Urinary bladder (tissue), 3 donors: ENCODE measurements at regions not wholly inside any gene's neighbourhood (a gene's known extent, or its start where the extent isn't known, plus 50 kb on each side); places are given as distances from the start of the nearest gene placed in this dataset.

Experiments used
- DNase-seq: peaks from one replicate; pipeline ENCODE4 v3.0.0-alpha.2; 2015; ENCODE audit errors: extremely low spot score
- H3K27ac ChIP-seq: one replicate; pipeline ENCODE4 v1.5.1; 2013; ENCODE audit warnings: low read depth, mild to moderate bottlenecking, moderate library complexity
- H3K36me3 ChIP-seq: one replicate; pipeline ENCODE4 v1.6.1; 2013; ENCODE audit warnings: mild to moderate bottlenecking, moderate library complexity; ENCODE audit not compliant: insufficient read depth
- H3K4me1 ChIP-seq: one replicate; pipeline ENCODE4 v1.6.1; 2013; ENCODE audit warnings: mild to moderate bottlenecking, moderate library complexity; ENCODE audit not compliant: insufficient read depth
- H3K4me3 ChIP-seq: one replicate; pipeline ENCODE4 v1.5.1; 2013; ENCODE audit warnings: low read depth, low read length
- WGBS: extraction: QIAGEN DNeasy Blood & Tissue Kit; methylation state at CpG from one replicate; pipeline ENCODE4 v1.1.7; 2013; 5-methylcytosine and 5-hydroxymethylcytosine counted together
- donor health status: healthy with polysubstance abuse.
- donor health status: healthy.

GRCh38 chr14:97486601-97487120 lies 689.5 kb downstream of the VRK1 start:
- WGBS, result 86% methylated on average over 13 of the region's 13 CpGs
- no peak for DNase-seq

GRCh38 chr14:97489750-97490149 lies 692.6 kb downstream of the VRK1 start:
- no peaks in the 10 kb centered on the region for H3K36me3 ChIP-seq
- H3K4me3 ChIP-seq, result no peak overlapping the region
- no peaks in the 10 kb centered on the region for H3K4me1 ChIP-seq
- 75% methylated on average over 10 of the region's 10 CpGs for WGBS
- no peak for DNase-seq
- no peak overlapping the region for H3K27ac ChIP-seq

More at GRCh38 chr14:97486601-97487120, 689.5 kb downstream of the VRK1 start:
- Histone ChIP-seq H3K27ac (no peak overlapping the region), H3K4me3 (no peak overlapping the region), H3K4me1 (no peaks in the 10 kb centered on the region), H3K36me3 (no peaks in the 10 kb centered on the region)

- H3K4me3 ChIP-seq, result no peak overlapping the region
- H3K4me1 ChIP-seq, result no peaks in the 10 kb centered on the region
- H3K27ac ChIP-seq, result no peak overlapping the region
- H3K36me3 ChIP-seq, result no peaks in the 10 kb centered on the region
- no peak for DNase-seq
- WGBS, result 81% methylated on average over 10 of the region's 10 CpGs
Measured at GRCh38 chr14:97490521-97491070, 693.4 kb downstream of the VRK1 start.

GRCh38 chr14:97491697-97492096 lies 694.5 kb downstream of the VRK1 start:
- no peak for DNase-seq
- Histone ChIP-seq H3K4me1 (no peaks in the 10 kb centered on the region), H3K27ac (no peak overlapping the region), H3K36me3 (no peaks in the 10 kb centered on the region), H3K4me3 (no peak overlapping the region)
- 67% methylated on average over 5 of the region's 5 CpGs for WGBS

- Histone ChIP-seq H3K4me3 (no peak overlapping the region), H3K27ac (no peak overlapping the region), H3K4me1 (no peaks in the 10 kb centered on the region), H3K36me3 (no peaks in the 10 kb centered on the region)
- no peak for DNase-seq
- 52% methylated on average over 6 of the region's 6 CpGs for WGBS
Measured at GRCh38 chr14:97499790-97500481, 702.8 kb downstream of the VRK1 start.

GRCh38 chr14:97506626-97507025 lies 709.4 kb downstream of the VRK1 start:
- Histone ChIP-seq H3K4me3 (no peak overlapping the region), H3K36me3 (no peaks in the 10 kb centered on the region), H3K27ac (no peak overlapping the region), H3K4me1 (no peaks in the 10 kb centered on the region)
- 56% methylated on average over 2 of the region's 2 CpGs for WGBS
- no peak for DNase-seq

GRCh38 chr14:97513891-97514290 lies 716.7 kb downstream of the VRK1 start:
- H3K27ac ChIP-seq, result no peak overlapping the region
- H3K4me1 ChIP-seq, result no peaks in the 10 kb centered on the region
- no peak for DNase-seq
- WGBS, result 73% methylated on average over 5 of the region's 5 CpGs
- H3K4me3 ChIP-seq, result no peak overlapping the region
- no peaks in the 10 kb centered on the region for H3K36me3 ChIP-seq

GRCh38 chr14:97517566-97518234 lies 720.5 kb downstream of the VRK1 start:
- no peak overlapping the region for H3K27ac ChIP-seq
- no peak overlapping the region for H3K4me3 ChIP-seq
- H3K36me3 ChIP-seq, result no peaks in the 10 kb centered on the region
- no peak for DNase-seq
- WGBS, result 66% methylated on average over 5 of the region's 5 CpGs
- no peaks in the 10 kb centered on the region for H3K4me1 ChIP-seq

- Histone ChIP-seq H3K4me1 (no peaks in the 10 kb centered on the region), H3K4me3 (no peak overlapping the region), H3K27ac (no peak overlapping the region), H3K36me3 (no peaks in the 10 kb centered on the region)
- DNase-seq, result no peak
- 44% methylated on average over 3 of the region's 3 CpGs for WGBS
Measured at GRCh38 chr14:97523936-97524335, 726.8 kb downstream of the VRK1 start.

GRCh38 chr14:97524589-97525319 lies 727.6 kb downstream of the VRK1 start:
- no peak for DNase-seq
- no peaks in the 10 kb centered on the region for H3K36me3 ChIP-seq
- H3K27ac ChIP-seq, result no peak overlapping the region
- no peaks in the 10 kb centered on the region for H3K4me1 ChIP-seq
- WGBS, result 61% methylated on average over 7 of the region's 7 CpGs
- no peak overlapping the region for H3K4me3 ChIP-seq

GRCh38 chr14:97527993-97528392 lies 730.8 kb downstream of the VRK1 start:
- Histone ChIP-seq H3K27ac (no peak overlapping the region), H3K4me3 (no peak overlapping the region), H3K36me3 (no peaks in the 10 kb centered on the region), H3K4me1 (no peaks in the 10 kb centered on the region)
- no peak for DNase-seq
- 83% methylated on average over 4 of the region's 4 CpGs for WGBS

GRCh38 chr14:97532052-97532451 lies 734.9 kb downstream of the VRK1 start:
- Histone ChIP-seq H3K36me3 (no peaks in the 10 kb centered on the region), H3K4me1 (no peaks in the 10 kb centered on the region), H3K4me3 (no peak overlapping the region), H3K27ac (no peak overlapping the region)
- no peak for DNase-seq
- 89% methylated on average over 1 of the region's 1 CpG for WGBS

- Histone ChIP-seq H3K4me3 (no peak overlapping the region), H3K27ac (no peak overlapping the region), H3K36me3 (no peaks in the 10 kb centered on the region), H3K4me1 (no peaks in the 10 kb centered on the region)
- DNase-seq, result no peak
- whole genome bisulfite sequencing, result 63% methylated on average over 4 of the region's 4 CpGs
Measured at GRCh38 chr14:97536421-97536820, 739.2 kb downstream of the VRK1 start.
